Keratinocyte (primary cell): ENCODE measurements at regions not wholly inside any gene's neighbourhood (a gene's known extent, or its start where the extent isn't known, plus 50 kb on each side); places are given as distances from the start of the nearest gene placed in this dataset.

Source experiments
- EZH2 ChIP-seq: IDR thresholded peaks from one replicate; pipeline ENCODE4 v1.6.1; 2012; ENCODE audit warnings: inconsistent platforms, mild to moderate bottlenecking, low read length, moderate library complexity
- TF ChIP-seq, protein P1 (sequence below), 3 experiments: IDR thresholded peaks in 1 of 3; conservative IDR thresholded peaks in 1 of 3; optimal IDR thresholded peaks in 1 of 3; 2 replicates in 2 of 3; 3 replicates in 1 of 3; pipeline versions ENCODE3 to v1.5.1; 2011; ENCODE audit warnings: low read length in 3 of 3, mild to moderate bottlenecking in 3 of 3, moderate library complexity in 2 of 3, control low read depth in 1 of 3, inconsistent platforms in 1 of 3; ENCODE audit not compliant: insufficient read depth in 2 of 3; ENCODE audit errors: extremely low read depth in 1 of 3

DNA sequence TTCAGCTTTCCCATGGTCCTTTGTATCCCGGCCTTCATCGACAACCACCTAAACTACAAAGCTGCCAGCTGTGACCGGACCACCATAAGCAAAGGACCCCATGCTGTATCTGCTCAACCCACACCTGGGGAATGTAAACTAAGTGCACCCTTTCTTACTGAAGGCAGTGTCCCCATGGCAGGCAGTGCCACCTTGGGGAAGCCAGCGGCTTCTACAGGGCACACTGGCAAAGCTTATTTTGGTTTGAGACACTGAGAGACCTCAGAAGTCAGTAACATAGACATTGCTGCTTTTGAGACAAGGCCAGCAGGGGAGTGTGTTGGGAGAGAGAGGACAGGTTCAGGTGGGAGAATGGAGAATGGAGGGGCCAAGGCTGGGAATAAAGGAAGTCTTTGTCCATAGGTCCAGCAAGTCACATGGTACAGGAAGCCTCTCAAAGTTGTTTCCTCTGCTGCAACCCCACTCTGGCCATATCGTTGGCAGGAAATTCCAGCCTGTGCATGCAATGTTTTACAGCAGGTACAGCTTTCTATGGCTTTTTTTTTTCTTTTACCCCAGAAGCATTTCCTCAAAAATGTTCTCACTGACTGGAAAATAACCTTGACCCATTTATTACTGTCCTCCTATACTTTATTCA lies 85.9 kb upstream of the NPVF start:
- TF ChIP-seq, protein P1, sequence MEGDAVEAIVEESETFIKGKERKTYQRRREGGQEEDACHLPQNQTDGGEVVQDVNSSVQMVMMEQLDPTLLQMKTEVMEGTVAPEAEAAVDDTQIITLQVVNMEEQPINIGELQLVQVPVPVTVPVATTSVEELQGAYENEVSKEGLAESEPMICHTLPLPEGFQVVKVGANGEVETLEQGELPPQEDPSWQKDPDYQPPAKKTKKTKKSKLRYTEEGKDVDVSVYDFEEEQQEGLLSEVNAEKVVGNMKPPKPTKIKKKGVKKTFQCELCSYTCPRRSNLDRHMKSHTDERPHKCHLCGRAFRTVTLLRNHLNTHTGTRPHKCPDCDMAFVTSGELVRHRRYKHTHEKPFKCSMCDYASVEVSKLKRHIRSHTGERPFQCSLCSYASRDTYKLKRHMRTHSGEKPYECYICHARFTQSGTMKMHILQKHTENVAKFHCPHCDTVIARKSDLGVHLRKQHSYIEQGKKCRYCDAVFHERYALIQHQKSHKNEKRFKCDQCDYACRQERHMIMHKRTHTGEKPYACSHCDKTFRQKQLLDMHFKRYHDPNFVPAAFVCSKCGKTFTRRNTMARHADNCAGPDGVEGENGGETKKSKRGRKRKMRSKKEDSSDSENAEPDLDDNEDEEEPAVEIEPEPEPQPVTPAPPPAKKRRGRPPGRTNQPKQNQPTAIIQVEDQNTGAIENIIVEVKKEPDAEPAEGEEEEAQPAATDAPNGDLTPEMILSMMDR (optimal IDR thresholded peaks at IDR 0.05 in 1 of 3, IDR thresholded peaks at IDR 0.05 in 1 of 3, conservative IDR thresholded peaks at IDR 0.05 in 1 of 3; ENCODE audit: extremely low read depth in 1 of 3, insufficient read depth in 2 of 3, low read length in 3 of 3) = no peak
- no peak for TF ChIP-seq EZH2
